PC-9 (cell line): ENCODE measurements at regions not wholly inside any gene's neighbourhood (a gene's known extent, or its start where the extent isn't known, plus 50 kb on each side); places are given as distances from the start of the nearest gene placed in this dataset.

Source experiments
- CTCF ChIP-seq: fragments of 200-600 bp; sonication (generic); conservative IDR thresholded peaks from 2 replicates; pipeline ENCODE4 v1.6.1; 2017; ENCODE audit warnings: mixed run types, antibody characterized with exemption, mild to moderate bottlenecking, moderate library complexity
- EZH2 ChIP-seq: fragments of 200-600 bp; sonication (generic); IDR thresholded peaks from 2 replicates; pipeline ENCODE4 v1.8.0; 2017; ENCODE audit warnings: antibody characterized with exemption, low read depth

GRCh38 chr11:38460429-38460828, 1862.4 kb upstream of the RAG2 start:
- TF ChIP-seq CTCF (no peak), EZH2 (no peak)
